C1 segment of cervical spinal cord (tissue), 14 donors: ENCODE measurements at regions not wholly inside any gene's neighbourhood (a gene's known extent, or its start where the extent isn't known, plus 50 kb on each side); places are given as distances from the start of the nearest gene placed in this dataset.
"Not testable (repeated sequence)": the region's sequence is repeated elsewhere in the genome, so short reads cannot be mapped to it uniquely, and the experiment has no call there.

ENCODE experiments used
- DNase-seq, 14 donors: peaks; one replicate each; lab custom pipeline; 2025; lab: John Stamatoyannopoulos, UW

DNA sequence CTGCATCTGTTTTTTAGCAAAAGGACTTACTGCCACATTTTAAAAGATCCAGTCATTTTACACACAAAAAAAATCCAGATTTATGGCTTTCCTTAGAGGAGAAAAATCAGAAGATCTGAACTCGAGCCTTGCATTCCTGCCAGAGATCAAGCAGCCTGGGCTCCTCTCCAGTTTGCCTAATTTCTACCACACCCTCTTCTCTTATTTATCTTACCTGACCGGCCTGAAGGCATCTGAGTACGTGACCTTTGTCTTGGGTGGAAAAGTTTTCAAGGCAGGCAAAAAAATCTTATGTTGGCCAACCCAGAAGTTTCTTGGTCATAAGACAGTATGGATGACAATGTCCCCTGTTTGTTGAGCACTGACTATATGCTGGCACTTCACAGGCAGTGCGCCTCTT, 60.3 kb downstream of the CHRD start:
- DNase-seq, result no peak

DNA sequence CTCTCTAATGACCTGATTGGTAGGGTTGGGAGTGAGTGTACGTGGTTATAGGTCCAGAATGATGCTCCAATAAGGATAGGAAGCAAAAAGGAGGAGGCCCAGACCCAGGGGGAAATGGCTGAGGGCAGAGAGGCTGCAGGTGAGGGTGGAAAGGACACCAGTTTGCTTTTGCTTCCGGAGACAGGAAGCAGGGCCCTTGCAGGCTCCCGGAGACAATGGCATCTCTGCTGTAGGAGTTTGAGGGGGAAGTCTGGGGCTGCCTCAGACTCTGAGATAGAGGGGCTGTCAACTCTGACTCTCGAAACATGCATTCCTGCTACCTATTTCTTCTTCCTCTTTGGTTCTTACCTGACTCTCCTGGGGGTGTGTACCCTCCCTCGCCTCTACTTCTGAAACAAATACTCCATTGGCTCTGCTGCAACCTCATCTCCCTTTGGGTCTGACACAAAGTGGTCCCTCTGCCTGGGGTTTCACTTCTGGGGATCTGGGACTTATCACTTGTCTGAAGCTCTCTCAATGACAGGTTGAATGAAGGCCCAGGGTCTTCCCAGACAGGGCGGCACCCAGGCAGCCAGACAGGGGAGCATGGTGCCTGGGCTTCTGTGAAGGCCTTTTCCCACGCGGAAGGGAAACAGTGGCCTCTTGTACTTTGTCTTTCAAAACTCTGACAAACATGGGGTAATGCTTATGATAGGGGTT, 61.5 kb downstream of the CHRD start:
- DNase-seq, result no peak

DNA sequence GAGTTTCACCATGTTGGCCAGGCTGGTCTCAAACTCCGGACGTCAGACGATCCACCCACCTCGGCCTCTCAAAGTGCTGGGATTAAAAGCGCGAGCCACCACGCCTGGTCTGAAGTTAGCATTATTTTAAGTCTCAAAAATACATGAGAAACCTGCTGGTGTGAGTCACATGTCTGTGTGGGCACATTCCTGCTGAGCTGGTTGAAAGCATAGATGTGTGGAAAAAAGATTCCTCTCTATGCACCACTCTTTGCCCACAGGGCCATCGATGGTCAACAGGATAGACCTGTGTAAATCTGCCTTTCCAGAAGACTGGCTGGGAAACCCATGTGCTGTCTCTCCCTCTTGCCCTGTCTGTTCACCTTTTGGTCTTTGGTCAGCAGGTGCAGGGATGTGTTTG, 63.5 kb downstream of the CHRD start:
- DNase-seq, result no peak

DNA sequence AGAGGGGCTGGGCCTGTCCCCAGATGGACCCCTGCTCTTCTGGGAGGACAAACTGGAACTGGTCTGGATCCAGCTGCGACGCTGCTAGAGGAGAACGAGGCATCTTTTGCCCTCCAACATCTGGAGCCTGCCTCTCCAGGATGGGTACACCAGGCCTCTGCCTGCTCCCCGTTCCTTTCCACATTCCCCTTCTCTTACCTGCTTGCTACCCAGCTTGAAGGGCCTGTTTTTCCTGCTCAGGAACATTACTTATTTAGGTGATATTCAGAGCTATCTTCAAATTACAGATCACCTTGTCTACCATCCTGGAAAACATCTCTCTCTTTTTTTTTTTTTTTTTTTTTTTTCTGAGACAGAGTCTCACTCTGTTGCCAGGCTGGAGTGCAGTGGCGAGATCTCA, 64.0 kb downstream of the CHRD start:
- no peak for DNase-seq

DNA sequence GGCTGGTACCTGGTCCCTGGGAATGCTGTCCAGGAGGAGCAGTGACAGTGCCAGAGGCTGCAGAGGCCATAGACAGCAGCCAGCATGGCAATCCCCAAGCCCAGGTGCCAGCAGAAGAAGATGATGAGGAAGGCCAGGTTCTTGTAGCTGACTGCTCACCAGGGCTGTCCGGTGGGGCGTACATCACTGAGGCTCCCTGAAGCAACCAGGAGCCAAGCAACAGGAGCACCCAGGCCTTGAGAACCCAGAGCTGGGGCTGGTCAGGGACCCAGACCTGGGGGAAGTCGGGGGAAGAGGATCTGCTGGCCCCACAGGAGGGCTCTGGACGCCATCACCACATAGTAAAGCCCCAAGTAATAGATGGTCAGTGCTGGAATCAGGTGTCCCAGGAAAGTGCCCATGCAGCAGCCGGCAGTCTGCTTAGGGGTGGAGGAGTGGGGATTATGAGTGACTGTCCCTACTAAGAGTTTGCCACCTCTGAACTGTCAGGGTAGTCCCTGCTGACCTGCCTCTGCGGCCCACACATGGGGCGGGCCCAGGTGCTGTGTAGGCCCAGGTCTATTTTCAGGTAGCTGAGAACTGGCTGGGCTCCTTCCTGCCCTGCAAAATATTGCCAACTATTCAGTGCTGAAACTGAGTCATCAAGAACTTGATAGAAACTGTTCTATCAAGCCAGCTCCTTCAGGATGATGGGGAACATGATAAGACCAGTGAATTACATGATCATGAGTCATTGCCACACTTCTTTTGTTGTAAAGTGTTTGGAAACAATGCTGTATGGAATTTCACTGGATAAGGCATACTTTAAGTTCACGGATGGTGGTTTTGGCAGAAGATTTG, 68.7 kb downstream of the CHRD start:
- DNase-seq, result no peak

DNA sequence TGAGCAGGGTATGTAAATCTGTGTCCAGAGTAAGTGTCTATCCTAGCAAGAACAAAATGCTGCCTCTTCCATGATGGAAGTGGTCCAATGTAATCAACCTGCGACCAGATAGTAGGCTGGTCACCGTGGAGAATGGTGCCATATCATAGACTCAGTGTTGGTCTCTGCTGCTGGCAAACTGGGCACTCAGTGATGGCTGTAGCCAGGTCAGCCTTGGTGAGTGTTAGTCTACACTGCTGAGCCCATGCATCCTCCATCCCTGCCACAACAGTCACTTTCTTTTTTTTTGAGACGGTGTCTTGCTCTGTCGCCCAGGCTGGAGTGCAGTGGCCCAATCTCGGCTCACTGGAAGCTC, 69.3 kb downstream of the CHRD start:
- no peak for DNase-seq

DNA sequence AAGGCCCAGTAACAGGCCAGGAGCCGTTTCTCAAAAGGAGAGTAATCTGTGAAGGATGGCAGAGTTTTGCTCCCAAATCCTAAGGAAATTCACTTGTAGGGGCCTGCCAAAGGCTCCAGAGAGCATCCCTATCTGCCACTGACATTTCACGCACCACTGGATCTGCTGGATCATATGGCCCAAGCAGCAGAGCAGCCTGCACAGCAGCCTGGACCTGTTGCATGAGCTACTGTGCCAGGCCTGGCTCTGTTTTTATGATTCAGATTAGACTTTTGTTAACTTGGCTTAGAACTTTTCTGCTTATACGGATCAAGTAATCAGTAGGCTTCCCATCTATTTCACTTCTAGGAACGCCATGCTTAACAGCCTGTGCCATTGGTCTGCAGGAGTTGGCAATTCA, 70.7 kb downstream of the CHRD start:
- DNase-seq, result no peak

DNA sequence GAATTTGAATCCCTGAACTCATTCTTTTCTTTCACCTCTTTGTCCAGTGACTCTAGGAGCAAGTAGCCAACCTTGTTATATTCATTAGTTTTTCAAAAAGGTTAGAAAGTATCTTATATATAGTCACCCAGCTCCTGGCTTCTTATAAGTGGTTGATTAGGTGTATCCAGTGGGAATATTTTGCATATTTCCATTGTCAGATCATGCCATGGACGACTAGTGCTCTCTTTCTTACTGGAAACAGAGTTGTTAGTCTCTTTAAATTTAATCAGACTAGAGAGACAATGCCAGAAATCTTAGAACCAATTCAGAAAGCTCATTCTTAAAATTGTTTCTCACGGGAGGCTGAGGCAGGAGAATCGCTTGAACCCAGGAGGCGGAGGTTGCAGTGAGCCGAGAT, 73.4 kb downstream of the CHRD start:
- DNase-seq, result no peak

DNA sequence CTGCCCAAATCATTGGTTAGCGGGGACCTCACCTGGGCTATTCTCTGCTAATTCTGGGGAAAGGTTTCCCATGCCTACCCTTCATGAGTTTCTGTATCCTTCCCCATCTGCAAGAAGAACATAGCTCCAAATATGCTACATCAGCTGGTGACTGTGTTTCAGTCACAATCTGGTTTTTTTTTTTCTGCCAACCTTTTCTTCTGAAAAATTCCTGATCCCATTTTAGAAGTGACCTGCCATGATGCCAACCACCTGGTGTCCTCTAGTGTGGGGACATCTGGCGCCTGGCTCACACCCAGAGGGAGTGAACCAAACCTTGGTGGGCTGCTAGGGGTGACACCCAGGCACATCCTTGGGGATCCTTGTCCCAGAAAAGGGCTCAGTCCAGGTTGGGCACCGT, 76.1 kb downstream of the CHRD start:
- DNase-seq, result peak in 1 of 14 donors; percentile 68

DNA sequence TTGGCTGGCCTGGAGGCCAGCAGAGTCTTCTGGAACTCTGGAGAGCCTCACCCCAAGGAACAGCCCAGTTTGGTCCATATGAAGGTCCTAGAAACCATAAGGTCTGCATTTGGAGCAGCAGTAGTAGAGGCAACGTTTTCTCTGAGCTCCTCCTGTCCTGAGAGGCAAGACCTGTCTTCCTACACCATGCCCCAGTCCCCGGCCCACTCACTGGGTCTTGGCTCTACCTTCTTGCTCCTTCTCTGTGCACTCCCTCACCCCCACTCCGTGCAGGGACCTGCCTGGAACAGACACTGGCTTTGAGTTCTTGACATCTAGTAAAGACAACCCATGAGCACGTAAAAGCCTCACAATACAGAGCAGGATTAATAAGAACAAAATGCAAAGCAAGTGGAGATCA, 76.6 kb downstream of the CHRD start:
- peak in 1 of 14 donors; percentile 28 for DNase-seq

DNA sequence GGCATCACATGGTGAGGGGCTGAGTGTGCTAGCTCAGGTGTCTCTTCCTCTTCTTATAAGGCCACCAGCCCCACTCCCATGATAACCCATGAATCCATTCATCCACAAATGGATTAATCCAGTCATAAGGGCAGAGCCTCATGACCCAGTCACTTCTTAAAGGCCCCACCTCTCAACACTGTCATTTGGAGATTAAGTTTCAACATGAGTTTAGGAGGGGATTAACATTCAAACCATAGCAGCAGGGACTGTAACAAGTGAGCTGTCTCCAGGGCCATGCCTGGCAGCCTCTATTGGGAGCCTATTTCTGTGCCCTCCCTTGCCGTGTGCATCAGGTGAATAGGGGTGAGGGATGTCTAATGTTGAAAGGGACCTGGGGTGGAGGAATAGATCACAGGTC, 77.5 kb downstream of the CHRD start:
- DNase-seq, result no peak

DNA sequence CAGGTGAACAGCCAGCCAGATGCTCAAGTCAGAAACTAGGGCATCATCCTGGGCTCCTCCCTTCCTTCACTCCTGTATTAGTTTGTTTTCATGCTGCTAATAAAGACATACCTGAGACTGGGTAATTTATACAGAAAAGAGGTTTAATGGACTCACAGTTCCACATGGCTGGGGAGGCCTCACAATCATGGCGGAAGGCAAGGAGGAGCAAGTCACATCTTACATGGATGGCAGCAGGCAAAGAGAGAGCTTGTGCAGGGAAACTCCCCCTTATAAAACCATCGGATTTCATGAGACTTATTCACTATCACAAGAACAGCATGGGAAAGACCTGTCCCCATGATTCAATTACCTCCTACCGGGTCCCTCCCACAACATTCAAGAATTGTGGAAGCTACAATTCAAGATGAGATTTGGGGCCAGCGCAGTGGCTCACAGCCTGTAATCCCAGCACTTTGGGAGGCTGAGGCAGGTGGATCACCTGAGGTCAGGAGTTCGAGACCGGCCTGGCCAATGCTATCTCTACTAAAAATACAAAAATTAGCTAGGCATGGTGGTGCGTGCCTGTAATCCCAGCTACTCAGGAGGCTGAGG, 78.0 kb downstream of the CHRD start:
- not testable (repeated sequence) for DNase-seq

DNA sequence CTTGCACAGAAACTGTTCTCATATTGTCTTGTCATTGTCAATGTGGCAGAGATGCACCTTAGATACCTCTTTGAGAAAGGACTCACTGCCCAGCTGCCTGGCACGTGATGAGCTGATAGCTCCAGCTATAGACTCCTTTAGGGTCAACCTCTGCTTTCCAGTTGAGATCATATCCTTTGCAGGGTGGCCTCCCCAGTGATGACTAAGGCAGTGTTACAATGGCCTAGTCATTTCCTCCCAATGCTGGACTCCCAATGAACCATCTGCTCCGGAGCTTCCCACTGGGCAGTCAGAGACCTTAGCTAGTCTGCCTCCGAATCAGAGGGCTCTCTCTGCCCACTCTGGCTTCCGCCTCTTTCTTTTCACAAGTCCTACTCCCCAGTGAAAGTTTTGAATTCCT, 79.5 kb downstream of the CHRD start:
- DNase-seq, result no peak

DNA sequence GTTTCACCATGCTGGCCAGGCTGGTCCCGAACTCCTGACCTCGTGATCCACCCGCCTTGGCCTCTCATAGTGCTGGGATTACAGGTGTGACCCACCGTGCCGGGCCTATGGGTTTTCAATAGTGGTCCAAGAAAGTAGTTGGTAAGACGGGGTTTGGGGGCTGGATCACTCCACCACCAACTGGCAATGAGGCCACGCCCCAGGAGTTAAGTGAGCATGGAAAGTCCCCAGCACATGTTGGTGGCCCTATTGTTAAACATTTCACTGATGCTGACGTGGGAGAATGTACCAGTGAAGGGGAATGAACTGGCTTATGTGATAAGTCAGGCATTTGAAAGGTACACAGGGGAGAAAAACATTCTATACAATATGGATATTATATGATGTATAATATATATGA, 80.4 kb downstream of the CHRD start:
- no peak for DNase-seq

DNA sequence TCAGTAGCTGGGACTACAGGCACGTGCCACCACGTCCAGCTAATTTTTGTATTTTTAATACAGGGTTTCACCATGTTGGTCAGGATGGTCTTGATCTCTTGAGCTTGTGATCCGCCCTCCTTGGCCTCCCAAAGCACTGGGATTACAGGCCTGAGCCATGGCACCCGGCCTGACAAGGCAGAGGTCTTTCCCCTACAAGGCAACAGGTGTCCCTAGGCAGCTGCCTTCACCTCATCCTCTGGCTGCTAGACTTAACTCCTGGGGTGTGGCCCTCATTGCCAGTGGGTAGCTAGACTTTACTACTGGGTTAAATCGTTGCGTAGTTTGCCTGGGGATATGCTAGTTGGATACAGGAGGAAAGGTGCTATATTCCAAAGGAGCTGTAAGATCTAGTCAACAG, 81.4 kb downstream of the CHRD start:
- DNase-seq, result no peak

DNA sequence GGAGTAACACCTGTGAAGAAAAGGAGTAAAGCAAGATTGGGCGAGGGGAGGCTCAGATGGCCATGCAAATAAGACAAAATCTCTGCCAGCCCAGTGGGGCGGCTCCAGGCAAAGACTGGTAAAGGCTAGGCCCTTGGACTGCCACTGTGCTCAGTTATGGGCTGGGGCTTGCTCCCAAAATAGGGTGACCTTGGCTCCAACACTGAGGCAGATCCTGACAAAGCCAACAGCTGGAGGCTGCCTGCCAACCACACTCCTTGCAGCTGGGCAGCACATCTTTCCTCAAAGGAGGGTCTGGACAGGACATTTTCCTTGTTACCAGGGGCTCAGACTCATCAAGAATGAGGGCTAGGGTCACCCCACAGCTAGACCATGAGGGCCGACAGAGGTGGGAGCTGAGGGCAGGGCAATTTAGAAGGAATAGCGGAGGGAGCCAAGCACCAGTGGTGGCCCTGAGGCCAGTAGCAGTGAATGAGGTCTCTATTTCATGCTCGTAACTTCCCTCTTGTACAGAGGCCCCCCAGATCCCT, 86.1 kb downstream of the CHRD start:
- DNase-seq, result no peak

DNA sequence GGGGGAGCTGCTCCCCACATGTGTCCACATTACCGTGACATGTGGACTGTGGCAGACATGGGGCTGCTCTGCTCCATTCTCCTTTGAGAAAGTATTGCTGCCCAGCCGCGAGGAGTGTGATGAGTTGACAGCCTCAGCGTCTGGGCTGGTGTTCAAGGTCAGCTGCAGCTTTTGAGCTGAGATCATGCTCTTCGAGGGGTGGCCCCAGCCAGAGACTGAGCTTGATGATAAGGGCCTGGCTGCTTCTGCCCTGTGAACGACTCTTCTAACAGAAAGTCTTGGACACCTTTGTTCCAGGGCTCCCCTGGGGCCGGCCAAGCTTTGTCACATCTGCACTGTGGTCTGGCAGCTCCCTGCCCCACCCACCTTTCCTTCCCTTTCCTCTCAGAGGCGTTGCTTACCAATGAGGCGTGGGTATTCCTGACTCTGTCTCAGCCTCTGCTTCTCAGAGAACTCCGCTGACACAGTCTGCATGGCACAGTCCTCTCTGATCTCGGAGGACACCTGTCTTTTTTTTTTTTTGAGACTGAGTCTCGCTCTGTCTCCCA, 86.6 kb downstream of the CHRD start:
- no peak for DNase-seq

DNA sequence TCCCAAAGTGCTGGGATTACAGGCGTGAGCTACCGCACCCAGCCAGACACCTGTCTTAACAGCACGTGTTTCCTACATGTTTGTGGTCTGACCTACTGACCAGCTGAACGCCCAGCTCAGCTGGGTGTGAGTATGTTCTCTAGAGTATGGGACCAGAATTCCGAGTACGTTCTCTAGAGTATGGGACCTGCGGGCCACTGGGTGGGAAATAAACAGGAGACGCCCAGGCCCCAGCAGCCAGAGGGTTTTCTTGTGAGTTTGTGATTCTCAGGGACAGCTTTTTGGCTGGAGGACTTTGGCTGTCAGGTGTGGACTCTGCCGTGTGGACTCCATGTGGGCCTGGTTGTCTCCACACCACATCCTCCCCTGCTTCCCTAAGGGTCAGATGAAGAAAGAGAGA, 87.3 kb downstream of the CHRD start:
- no peak for DNase-seq

DNA sequence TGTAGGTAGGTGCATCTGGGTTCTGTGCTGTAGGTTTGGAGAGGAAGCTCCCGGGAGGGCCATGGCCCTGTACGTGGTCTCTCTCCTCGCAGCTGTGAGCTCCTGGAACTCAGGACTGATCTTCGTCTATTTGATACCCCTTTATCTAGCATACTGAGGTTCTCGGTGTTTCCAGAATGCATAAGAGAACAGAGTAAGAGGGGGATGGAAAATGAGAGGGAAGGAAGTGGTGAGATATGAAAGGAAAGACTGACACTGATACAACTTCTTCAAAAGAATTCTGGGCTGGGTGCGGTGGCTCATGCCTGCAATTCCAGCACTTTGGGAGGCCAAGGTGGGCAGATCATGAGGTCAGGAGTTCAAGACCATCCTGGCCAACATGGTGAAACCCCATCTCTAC, 90.7 kb downstream of the CHRD start:
- no peak for DNase-seq

DNA sequence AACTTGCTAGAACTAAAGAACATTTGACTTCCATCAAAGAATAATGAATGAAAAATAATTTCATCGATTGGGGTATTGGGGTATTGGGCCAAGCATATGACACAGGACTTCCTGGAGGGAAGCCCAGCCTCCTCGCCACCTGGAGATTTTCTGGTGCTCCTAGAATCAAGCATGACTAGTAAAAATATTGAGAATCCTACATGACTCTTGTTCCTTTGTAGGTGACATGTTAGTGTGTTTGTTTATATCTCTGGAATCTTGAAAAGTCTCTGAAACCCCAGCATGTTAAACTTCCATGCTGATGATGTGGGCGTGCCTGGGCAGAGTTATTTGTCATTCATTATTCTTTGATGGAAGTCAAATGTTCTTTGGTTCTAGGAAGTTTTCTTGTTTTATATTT, 90.1 kb upstream of the EPHB3 start:
- no peak for DNase-seq

DNA sequence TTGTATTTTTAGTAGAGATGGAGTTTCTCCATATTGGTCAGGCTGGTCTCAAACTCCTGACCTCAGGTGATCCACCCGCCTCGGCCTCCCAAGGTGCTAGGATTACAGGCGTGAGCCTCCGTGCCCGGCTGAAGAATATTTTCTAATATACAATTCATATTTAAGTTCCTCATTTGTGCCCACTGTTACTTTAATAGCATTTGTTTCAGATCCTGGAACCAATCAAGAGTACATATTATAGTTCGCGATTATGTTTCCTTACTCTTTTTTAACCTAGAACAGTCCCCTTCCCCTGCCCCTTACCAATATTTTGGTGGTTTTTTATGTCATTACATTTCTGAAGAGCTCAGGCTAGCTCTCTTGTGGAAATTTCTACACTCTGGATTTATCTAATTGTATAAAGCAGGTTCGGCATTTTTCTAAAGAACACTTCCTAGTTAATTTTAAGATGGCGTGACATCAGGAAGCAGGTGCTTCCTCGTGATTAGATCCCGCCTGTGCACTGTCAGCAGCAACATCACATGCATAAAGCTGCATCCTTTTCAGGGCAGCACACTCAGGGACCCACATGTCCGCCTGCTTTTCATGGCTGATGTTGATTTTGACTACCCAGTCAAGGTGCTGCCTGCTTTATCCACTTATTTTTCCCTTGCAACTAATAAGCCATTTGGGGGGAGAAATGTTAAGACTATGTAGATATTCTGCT, 88.7 kb upstream of the EPHB3 start:
- no peak for DNase-seq

DNA sequence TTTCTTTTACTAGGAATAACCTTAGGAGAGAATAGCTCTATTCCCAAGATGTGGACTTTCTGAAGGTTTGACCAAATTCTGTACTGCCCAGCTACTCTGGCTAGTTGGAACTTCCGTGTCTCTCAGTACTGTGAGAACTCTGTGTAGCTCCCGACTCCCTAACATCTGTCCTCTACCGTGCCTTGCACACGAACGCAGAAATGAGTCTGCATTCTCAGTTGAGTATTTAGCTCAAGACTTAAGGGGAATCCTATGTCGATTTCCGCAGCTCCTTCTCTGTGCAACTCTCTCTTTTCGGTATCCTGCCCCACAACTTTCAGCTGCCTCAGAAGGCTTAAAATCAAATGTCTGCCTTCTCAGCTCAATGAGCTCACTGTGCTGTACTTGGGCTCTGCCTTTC, 86.7 kb upstream of the EPHB3 start:
- no peak for DNase-seq
